ENCODE measurements at regions not wholly inside any gene's neighbourhood (a gene's known extent, or its start where the extent isn't known, plus 50 kb on each side); places are given as distances from the start of the nearest gene placed in this dataset.
"Not testable (repeated sequence)": the region's sequence is repeated elsewhere in the genome, so short reads cannot be mapped to it uniquely, and the experiment has no call there.

- Histone ChIP-seq H3K27me3 (ENCODE audit: low read depth) (no peaks in the 10 kb centered on the region), H3K4me3 (no peak overlapping the region), H3K36me3 (no peaks in the 10 kb centered on the region), H3K9me3 (replicated peaks) (peaks cover 7% of the 10 kb centered on the region), H3K4me1 (no peaks in the 10 kb centered on the region), H3K27ac (replicated peaks) (no peak overlapping the region)
- TF ChIP-seq CTCF (IDR thresholded peaks at IDR 0.05; ENCODE audit: borderline replicate concordance), result no peak
- intact Hi-C loops (cut with micrococcal nuclease), result no loop called here
- DNase-seq, result no peak
Measured at GRCh38 chrX:95505721-95506120, 1178.9 kb upstream of the DIAPH2 start.

GRCh38 chrX:95509474-95509873 lies 1175.2 kb upstream of the DIAPH2 start:
- peaks cover 5% of the 10 kb centered on the region for H3K9me3 ChIP-seq (replicated peaks)
- intact Hi-C loops (cut with micrococcal nuclease), result no loop called here
- H3K4me1 ChIP-seq, result no peaks in the 10 kb centered on the region
- no peak overlapping the region for H3K4me3 ChIP-seq
- no peak overlapping the region for H3K27ac ChIP-seq (replicated peaks)
- TF ChIP-seq CTCF (IDR thresholded peaks at IDR 0.05; ENCODE audit: borderline replicate concordance), result no peak
- H3K36me3 ChIP-seq, result no peaks in the 10 kb centered on the region
- no peaks in the 10 kb centered on the region for H3K27me3 ChIP-seq (ENCODE audit: low read depth)
- DNase-seq, result no peak

- intact Hi-C loops (cut with micrococcal nuclease); H3K4me1 ChIP-seq: not testable (repeated sequence)
Measured at GRCh38 chrX:95524018-95524417, 1160.6 kb upstream of the DIAPH2 start.

GRCh38 chrX:95536111-95536510 lies 1148.5 kb upstream of the DIAPH2 start:
- Histone ChIP-seq H3K36me3 (no peaks in the 10 kb centered on the region), H3K9me3 (replicated peaks) (no peaks in the 10 kb centered on the region), H3K27ac (replicated peaks) (no peak overlapping the region), H3K27me3 (ENCODE audit: low read depth) (no peaks in the 10 kb centered on the region), H3K4me1 (no peaks in the 10 kb centered on the region), H3K4me3 (no peak overlapping the region)
- intact Hi-C loops (cut with micrococcal nuclease), result no loop called here
- TF ChIP-seq CTCF (IDR thresholded peaks at IDR 0.05; ENCODE audit: borderline replicate concordance), result no peak
- no peak for DNase-seq

More at GRCh38 chrX:95524018-95524417, 1160.6 kb upstream of the DIAPH2 start:
- not testable (repeated sequence) for H3K36me3 ChIP-seq; H3K27me3 ChIP-seq (ENCODE audit: low read depth); H3K4me3 ChIP-seq; H3K9me3 ChIP-seq (replicated peaks); DNase-seq; H3K27ac ChIP-seq (replicated peaks)

GRCh38 chrX:95536661-95537060 lies 1148.0 kb upstream of the DIAPH2 start:
- Histone ChIP-seq H3K9me3 (replicated peaks) (no peaks in the 10 kb centered on the region), H3K36me3 (no peaks in the 10 kb centered on the region), H3K4me3 (no peak overlapping the region), H3K27ac (replicated peaks) (no peak overlapping the region), H3K27me3 (ENCODE audit: low read depth) (no peaks in the 10 kb centered on the region), H3K4me1 (no peaks in the 10 kb centered on the region)
- intact Hi-C loops (cut with micrococcal nuclease), result no loop called here
- TF ChIP-seq CTCF (IDR thresholded peaks at IDR 0.05; ENCODE audit: borderline replicate concordance), result no peak
- DNase-seq, result no peak

- DNase-seq, result no peak
- no peak for TF ChIP-seq CTCF (IDR thresholded peaks at IDR 0.05; ENCODE audit: borderline replicate concordance)
- Histone ChIP-seq H3K27ac (replicated peaks) (no peak overlapping the region), H3K27me3 (ENCODE audit: low read depth) (no peaks in the 10 kb centered on the region), H3K4me1 (no peaks in the 10 kb centered on the region), H3K4me3 (no peak overlapping the region), H3K36me3 (no peaks in the 10 kb centered on the region), H3K9me3 (replicated peaks) (no peaks in the 10 kb centered on the region)
- intact Hi-C loops (cut with micrococcal nuclease), result no loop called here
Measured at GRCh38 chrX:95539041-95539440, 1145.6 kb upstream of the DIAPH2 start.

GRCh38 chrX:95549552-95549951 lies 1135.1 kb upstream of the DIAPH2 start:
- DNase-seq; H3K4me3 ChIP-seq; H3K4me1 ChIP-seq; H3K27ac ChIP-seq (replicated peaks); H3K27me3 ChIP-seq (ENCODE audit: low read depth); H3K9me3 ChIP-seq (replicated peaks); intact Hi-C loops (cut with micrococcal nuclease); H3K36me3 ChIP-seq: not testable (repeated sequence)
